GM19023 (cell line): ENCODE measurements at regions not wholly inside any gene's neighbourhood (a gene's known extent, or its start where the extent isn't known, plus 50 kb on each side); places are given as distances from the start of the nearest gene placed in this dataset.

Experiments
- ATAC-seq: cut with Tn5 transposase; IDR thresholded peaks from one replicate; pipeline ENCODE4 v1.9.1; 2021; ENCODE audit warnings: mild to moderate bottlenecking, moderate library complexity; ENCODE audit not compliant: unreplicated experiment

DNA sequence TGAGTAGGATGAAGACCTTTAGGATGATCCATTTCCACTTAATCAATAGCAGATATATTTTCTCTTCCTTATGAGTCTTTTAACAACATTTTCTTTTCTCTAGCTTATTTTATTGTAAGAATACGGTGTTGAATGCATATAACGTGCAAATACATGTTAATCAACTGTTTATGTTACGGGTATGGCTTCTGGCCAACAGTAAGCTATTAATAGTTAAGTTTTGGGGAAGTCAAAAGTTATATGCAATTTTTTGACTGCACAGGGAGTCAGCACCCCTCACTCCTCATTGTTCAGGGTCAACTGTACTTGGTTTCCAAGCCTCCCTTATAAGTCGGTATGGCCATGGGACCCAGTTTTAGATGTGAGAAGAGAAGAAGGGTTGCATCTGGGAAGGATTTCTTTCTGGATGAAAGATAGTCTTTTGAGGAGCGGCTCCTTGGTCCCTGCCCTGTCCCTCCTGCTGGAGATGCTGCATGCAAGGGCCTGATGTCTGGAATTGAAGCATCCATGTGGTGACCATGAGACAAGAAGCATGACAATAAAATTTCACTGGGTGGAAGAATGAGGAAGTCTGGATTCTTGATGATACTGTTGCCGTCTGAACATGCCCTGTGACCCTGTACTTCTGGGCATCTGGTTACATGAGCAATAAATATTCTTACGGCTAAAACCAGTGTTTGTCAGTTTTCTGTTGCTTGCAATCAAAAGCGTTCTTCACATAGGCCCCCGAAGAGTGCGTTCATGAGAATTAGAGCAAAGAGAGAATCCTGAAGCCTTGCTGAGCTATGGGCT, 194.7 kb upstream of the PMEPA1 start:
- ATAC-seq, result no peak

DNA sequence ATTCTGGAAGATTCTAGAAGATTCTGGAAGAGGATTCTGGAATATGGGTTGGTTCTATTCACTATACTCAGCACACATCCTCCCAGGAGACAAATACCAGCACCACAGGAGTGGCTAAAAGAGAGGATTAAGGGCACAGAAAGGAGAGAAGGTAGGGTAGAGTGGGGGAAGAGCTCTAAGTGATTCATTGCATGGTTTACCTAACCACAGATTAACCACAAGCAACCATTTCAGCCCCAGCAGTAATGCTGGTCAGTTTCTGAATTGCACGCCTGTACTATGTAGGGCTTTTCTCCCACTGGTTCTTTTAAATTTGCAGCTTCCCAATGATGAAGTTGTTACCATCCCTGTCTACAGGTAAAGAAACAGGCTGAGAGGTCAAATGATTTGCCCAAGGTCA, 192.7 kb upstream of the PMEPA1 start:
- ATAC-seq, result peak; percentile 80

DNA sequence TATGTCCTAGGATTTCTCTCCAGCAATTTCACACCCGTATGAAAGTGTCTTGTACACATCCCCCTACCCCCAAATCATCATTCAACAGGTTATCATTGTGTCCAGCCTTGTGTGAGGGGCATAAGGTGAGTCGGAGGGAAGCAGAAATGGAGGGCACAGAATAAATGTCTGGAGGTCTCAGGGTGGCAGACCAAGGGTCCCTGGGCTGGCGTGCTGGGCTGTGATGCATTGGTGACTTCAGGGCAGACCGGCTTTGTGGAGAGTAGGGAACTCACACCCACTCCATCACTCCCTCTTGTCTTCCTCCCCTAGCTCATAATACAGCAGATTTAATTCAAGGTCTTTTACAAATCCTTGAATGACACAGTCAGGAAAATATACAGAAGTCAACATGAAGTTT, 191.7 kb upstream of the PMEPA1 start:
- no peak for ATAC-seq

DNA sequence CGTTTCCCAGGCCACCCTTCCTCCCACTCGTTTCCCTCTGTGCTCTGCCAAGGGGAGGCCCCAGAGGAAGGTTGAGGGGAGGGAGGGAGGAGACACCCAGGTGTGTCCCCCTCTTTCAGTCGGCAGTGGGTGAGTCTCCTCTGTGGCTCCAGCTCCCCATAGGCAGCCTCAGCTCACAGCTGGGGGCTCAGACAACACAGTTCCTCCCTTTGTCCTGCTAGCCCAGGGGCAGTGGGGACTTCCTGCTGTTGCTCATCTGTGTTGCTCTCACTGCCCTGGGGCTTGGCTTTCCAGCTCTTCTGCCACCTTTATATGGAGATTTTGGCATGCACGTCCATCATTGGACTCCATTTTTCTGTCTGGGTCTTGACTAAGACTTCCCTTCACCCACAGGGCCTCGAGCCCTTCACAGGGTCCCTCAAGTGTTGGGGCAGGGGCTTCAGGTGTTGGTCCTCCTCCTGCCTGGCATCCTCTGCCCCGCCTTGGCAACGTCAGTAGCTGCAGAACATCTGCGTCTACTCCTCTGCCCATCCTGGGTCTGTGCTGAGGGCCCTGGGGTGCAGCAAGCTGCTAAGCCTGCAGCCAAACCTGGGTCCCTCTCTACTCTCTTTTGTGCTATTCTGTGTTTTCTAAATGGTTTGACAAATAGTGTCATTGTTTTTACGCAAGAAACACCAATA, 190.6 kb upstream of the PMEPA1 start:
- ATAC-seq, result no peak

DNA sequence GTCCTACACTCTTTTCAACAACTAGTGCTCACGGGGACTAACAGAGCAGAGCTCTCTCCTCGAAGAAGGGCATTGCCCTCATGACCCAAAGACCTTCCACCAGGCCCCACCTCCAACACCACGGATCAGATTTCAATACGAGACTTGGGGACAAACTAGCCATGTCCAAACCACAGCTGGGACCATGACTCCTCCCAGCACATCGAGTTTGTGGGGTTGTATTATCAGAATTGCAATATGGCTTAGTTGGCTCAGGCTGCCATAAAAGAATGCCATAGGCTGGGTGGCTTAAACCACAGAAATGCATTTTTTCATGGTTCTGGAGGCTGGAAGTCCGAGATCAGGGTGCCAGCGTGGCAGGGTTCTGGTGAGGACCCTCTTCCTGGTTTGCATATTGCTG, 189.7 kb upstream of the PMEPA1 start:
- no peak for ATAC-seq

DNA sequence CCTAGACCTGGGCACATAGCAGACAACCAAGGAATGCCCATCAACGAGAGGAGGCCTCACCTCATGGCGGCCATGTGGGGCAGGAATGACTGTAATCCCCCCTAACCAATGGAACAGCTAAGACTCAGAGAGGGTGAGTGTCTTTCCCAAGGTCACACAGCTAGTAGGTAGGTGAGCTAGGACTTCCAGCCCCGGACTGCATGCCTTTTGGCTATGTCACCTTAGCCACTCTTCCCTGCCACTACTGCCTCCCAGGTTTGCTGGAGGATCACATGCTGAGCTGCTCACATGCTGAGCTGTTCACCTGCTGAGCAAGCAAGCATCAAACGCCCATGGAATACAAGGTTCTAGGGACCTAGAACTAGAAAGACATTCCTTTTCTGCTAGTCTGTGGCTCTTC, 188.5 kb upstream of the PMEPA1 start:
- no peak for ATAC-seq

DNA sequence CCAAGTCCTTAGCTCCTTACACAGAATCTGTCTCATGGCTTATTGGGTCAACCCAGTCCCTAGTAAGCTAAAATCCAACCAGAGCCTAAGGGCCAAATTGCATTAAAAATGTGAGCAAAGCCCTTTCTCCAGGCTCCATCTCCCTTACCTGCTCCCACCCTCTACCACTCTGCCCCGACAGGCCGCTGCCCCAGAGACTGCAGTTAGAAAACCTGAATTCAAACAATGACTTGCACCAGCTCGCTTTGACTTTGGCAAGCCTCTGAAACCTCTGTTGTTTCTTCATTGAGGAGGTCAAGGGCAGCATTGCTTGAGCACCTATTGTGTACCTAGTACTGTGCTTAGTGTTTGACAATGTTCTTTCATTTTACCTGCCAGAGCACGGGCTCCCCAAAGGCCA, 188.1 kb upstream of the PMEPA1 start:
- ATAC-seq, result no peak

DNA sequence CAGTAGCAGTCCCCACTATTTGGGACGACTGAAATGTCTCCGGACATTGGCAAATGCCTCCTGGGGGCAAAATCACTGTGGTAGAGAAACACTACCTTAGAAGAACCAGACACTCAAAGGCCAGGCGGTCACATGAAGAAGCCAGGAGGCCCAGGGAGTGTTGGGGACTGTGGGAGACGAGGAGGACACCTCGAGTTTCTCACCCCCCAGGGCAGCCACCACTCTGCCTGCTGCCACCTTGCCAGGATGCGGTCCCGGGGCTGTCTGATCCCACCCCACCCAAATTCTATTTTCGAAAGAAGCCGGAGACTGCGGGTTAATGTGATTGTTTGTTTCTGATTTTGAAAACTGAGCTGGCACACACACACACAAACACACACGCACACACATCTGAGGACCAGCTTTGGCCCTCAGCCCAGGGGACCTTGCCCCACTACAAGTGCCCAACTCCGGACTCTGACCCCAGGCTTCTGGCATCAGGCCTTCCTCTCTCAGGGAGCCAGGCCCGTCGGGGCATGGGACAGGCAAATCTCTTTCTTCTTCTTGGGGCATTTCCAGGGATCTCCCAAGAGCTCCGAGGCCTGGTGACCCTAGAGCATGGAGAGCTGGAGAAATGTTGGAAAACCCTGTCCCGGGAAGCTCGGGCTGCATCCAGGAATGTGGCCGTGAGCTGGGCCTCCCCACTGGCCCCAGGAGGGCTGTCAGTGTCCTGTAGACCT, 187.5 kb upstream of the PMEPA1 start:
- ATAC-seq, result no peak

DNA sequence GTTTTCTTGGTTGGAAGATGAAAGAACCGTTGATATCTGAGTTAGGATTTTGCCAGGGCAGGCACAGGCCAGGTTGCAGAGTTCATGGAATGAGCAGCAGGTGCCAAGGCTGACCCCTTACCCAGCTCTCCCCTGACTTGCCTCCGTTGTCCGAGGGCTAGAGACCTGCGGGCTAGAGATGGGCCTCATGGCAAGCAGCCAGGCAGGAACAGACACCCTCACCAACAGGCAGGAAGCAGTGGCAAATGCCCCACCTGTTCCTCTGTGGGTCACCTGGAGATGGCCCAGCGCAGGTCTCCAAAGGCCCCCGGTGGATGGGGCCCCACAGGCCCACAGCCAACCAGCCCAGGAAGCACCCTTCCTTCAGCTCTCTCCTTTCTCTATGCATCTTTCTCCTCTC, 186.7 kb upstream of the PMEPA1 start:
- ATAC-seq, result no peak

DNA sequence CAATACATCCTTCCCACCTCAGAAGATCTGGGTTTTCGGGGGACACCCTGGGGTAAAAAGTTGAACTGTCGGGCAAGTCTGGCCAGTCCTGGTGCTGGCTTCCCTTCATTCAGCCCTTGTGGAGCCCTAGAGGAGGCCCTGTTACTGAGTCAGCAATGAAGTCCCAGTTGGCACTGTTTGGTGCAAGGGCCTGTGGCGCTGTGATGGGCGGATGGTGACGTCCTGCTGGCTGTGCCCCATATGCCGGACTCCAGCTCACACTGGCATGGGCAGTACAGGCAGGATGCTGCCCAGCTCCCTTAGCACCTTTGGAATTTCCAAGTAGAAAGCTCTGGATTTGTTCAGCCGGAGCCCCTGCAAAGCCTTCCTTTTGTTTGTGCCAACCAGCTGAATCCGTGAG, 186.2 kb upstream of the PMEPA1 start:
- ATAC-seq, result no peak

DNA sequence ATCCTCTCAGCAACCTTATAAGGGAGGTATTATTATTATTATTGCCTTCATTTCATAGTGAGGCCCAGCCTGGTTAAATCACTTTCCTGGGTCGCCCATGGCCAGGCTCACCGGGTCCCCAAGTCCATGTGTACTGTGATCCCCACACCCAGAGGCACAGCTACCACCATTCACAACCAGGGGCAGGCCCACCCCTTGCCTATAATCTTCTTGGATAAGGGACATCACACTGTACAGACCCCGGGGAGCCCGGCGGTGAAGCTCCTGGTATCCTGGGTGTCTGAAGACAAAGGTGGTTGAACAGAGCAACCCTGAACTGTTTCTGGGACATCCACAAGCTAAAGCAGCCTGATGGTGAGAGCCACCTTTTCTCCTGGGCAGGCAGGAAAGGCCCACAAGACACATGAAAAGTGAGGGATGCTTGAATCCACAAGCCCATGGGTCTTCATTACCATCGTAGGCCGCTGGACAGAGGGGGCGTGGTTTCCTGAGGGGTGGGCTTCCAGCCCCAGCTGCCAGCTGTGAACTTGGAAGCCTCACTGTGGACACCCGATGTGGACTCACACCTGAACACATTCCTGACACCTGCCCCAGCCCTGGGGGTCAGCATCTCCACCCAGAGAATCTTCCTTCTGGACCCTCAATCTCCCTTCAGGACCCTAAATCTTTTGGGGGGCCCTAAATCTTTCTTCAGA, 185.5 kb upstream of the PMEPA1 start:
- no peak for ATAC-seq

DNA sequence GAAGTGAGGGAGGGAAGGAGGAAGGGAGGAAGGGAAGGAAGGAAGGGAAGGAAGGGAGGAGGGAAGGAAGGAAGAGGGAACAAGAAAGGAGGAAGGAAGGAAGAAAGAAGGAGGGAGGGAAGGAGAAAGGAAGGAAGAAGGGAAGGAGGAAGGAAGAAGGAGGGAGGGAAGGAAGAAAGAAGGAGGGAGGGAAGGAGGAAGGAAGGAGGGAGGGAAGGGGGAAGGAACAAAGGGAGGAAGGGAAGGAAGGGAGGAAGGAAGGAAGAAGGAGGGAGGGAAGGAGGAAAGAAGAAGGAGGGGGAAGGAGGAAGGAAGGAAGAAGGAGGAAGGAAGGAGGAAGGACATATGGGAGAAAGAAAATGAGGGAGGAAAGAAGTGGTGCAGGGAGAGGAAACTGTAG, 184.7 kb upstream of the PMEPA1 start:
- ATAC-seq, result no peak

DNA sequence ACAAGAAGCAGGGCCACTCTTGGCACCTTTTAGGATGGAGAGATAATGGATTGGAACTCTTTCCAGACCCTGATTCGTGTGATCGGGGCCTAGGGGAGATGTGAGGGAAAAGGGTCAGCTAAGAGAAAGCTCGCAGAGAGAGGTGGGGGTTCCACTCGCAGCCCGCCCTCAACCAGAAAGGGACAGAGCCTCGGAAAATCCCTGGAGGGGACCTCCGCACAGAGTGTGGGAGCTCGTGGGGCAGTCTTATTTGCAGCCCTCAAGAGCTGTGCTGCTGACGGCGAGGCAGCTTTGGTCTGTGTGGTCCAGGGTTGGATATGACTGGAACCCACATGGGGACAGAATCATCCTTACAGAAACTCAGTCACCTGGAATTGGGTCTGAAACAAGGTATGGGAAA, 184.3 kb upstream of the PMEPA1 start:
- ATAC-seq, result no peak

DNA sequence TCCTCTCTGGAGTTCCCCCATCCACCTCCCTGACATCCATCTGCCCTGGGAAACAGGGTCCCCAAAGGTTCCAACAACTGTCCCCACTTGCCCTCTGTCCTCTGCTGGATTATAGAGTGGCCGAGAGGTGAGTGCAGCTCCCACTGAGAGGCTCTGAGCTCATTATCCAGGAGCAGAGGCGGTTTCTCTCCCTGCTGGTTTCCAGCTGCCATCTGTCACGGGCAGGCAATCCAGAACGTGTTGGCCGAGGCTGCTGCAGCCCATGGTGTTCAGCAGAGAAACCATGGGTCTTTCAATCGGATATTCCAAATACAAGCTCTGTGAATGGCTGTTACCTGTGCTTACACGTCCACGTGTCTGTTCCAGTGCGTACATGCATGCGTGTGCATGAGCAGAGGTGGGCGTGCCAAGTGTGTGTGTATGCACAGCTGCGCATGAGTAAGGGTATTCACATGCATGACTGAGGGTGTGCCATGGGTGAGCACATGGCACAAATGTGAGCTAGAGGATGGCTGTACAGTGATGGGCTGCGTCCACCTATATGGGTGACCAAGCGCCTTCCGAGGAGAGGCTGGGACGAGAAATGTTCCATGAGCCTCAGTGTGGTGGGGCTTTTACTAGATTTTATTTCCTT, 183.7 kb upstream of the PMEPA1 start:
- ATAC-seq, result no peak

DNA sequence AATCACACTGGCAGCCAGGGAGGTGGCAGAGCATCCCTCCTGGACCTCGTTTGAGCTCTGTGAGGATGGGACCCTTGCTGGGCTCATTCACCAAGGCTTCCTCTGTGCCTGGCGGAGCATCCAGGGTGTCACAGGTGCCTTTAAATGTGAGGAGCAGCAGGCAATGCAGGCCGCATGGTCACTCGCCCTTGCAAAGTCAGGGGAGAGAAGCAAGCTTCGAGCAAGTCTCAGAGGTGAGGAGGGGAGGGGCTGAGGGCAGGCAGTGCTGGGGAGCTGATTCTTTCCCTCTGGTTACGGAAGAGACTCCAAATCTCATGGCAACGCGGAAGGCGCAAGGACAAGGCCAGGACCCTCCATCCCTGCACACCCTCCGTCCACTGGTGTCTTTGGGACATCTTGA, 182.7 kb upstream of the PMEPA1 start:
- no peak for ATAC-seq

DNA sequence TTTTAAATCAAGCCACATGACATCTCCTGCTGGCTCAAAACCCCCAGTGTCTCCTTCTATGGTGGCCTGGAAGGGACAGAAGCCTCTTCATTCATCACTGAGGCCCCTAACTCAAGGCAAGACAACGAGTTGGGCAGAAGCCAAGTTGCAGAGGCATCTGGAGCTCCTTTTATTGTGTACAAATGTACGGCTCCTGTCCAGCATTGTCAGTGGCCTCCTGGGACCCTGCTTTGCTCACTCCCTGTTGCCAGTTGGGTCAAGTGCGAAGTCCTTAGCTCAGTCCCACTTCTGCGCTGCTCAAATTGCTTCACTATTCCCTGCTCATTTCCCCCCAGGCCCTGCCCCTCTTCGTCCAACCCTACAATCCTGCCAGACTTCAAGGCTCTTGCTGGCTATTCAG, 181.2 kb upstream of the PMEPA1 start:
- ATAC-seq, result no peak

DNA sequence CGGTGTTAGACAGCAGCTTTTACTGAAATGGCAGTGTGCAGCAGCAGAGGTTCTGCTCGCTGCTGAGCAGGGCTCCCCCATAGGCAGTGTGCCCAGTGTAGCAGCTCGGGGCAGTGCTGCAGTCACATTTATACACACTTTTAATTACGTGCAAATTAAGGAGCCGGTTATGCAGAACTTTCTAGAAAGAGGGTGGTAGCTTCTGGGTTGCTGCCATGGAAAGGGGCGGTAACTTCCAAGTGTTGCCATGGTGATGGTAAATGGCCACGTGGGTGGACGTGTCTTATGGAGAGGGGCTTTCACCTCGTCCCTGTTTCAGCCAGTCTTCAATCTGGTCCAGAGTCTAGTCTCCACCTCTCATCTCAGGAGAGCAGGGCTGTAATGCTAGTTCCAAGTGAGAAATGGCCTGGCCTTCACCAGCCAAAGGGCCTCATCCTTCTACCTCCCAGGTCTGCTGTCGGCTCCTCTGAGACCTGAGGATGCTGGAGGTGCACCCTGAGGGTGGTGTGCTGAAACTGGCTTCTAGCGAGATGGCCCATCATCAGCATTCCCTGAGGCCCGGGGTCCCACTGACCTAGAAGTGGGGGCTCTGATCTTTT, 180.5 kb upstream of the PMEPA1 start:
- no peak for ATAC-seq

DNA sequence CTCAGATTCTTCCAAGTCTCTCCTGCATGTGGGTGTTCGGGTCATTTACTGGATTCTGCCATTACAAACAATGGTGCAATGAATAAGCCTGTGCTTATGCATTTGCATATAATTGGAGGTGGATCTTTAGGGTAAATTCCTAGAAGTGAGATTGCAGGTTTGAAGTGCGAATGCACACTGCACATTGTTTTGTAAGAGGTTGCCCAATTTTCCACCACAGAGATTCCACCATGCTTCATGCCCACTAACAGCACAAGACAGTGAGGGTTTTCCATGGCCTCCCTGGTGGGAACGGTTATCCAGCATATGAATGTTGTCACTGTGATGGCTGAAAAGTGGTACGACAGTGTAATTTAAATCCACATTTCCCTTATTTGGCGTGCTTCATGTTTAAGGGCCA, 178.8 kb upstream of the PMEPA1 start:
- no peak for ATAC-seq

DNA sequence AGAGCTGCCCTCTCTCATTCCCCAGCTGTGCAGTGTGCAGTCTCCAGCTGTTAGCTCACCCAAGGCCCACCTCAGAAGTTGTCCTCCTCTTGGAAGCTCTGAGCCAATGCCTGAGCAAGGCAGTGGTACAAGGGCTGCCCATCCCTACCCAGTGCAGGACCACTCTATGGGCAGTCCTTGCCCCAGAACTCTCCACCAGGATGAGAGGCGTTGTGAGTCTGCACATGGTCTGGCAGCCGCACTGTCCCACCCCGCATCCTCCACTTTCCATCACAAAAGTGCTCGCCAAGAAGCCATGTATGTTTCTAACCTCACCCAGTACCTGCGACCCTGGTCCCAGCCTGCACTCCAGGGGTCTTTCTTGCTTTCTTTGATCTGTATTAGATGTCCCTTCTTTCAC, 175.1 kb upstream of the PMEPA1 start:
- ATAC-seq, result no peak

DNA sequence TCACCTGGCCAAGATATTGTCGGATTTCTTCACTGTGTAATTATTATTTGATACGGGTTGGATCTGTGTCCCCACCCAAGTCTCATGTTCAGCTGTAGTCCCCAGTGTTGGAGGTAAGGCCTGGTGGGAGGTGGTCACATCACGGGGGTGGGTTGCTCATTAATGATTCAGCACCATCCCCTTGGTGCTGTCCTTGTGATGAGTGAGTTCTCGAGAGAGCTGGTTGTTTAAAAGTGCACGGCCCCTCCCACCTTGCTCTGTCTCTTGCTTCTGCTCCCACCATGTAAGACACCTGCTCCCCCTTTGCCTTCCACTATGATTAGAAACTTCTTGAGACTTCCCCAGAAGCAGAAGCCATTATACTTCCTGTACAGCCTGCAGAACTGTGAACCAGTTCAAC, 173.9 kb upstream of the PMEPA1 start:
- no peak for ATAC-seq

DNA sequence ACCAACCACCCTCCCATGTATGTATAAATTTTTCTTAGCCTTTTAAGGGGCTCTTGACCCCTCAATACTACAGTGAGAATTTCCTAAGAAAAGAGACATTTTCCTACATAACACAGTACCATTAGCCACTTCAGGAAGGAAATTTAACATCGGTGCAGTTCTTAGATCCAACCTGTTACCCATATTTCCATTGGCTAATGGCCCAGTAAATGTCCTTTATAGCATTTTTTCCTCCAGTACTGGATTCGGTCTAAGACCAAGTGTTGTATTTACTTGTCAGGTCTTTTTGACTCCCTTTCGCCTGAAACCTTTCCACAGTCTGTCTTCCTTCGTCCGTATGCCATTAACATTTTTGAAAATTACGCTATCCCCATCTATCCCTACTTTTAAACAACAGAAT, 173.4 kb upstream of the PMEPA1 start:
- ATAC-seq, result no peak
